Esophagus squamous epithelium (tissue), 5 donors: ENCODE measurements at regions not wholly inside any gene's neighbourhood (a gene's known extent, or its start where the extent isn't known, plus 50 kb on each side); places are given as distances from the start of the nearest gene placed in this dataset.
"Not testable (repeated sequence)": the region's sequence is repeated elsewhere in the genome, so short reads cannot be mapped to it uniquely, and the experiment has no call there.

ENCODE experiments used
- DNase-seq: peaks from one replicate; lab custom pipeline; 2025; lab: John Stamatoyannopoulos, UW
- H3K27ac ChIP-seq, 4 donors: fragments of 200-600 bp; sonication (generic); one replicate each; pipeline ENCODE4 v1.5.1; 2016 to 2019; ENCODE audit warnings: mild to moderate bottlenecking in 1 of 4
- H3K27me3 ChIP-seq, 4 donors: fragments of 200-600 bp; sonication (generic); 1 replicate in 3 of 4; 2 replicates in 1 of 4; pipeline versions ENCODE4 v1.5.1 to v1.6.0; 2017 to 2021; ENCODE audit warnings: antibody characterized with exemption in 1 of 4
- H3K36me3 ChIP-seq, 3 donors: fragments of 200-600 bp; sonication (generic); one replicate each; pipeline ENCODE4 v1.5.1; 2016 to 2019
- H3K4me1 ChIP-seq, 3 donors: fragments of 200-600 bp; sonication (generic); one replicate each; pipeline ENCODE4 v1.5.1; 2017 to 2019
- H3K4me3 ChIP-seq, 4 donors: fragments of 200-600 bp; sonication (generic); 1 replicate in 3 of 4; 2 replicates in 1 of 4; pipeline ENCODE4 v1.5.1; 2016 to 2019; ENCODE audit warnings: mild to moderate bottlenecking in 2 of 4, moderate library complexity in 1 of 4
- H3K9me3 ChIP-seq, 3 donors: fragments of 200-600 bp; sonication (generic); one replicate each; pipeline ENCODE4 v1.5.1; 2016 to 2019
- CTCF ChIP-seq, 6 experiments: fragments of 450-650 bp in 4 of 6; fragments of 200-600 bp in 2 of 6; sonication (generic) in 2 of 6; IDR thresholded peaks; one replicate each; pipeline ENCODE4 v1.5.1; 2016 to 2019; ENCODE audit warnings: antibody characterized with exemption in 6 of 6, mild to moderate bottlenecking in 4 of 6, moderate library complexity in 4 of 6
- POLR2A ChIP-seq, 4 donors: fragments of 450-650 bp; IDR thresholded peaks; one replicate each; pipeline ENCODE4 v1.6.1; 2017; ENCODE audit warnings: antibody characterized with exemption in 4 of 4, mild to moderate bottlenecking in 4 of 4, moderate library complexity in 3 of 4
- WGBS, 2 donors: methylation state at CpG; one replicate each; pipeline ENCODE4 v1.1.5; 2018; 5-methylcytosine and 5-hydroxymethylcytosine counted together
- intact Hi-C: fragments of 100-400 bp; cut with DNase I; formaldehyde crosslinking; loops from one replicate; pipeline ENCODE4 v1.15.0; 2022
- donor health status: DM: yes; HTN: yes; CAD: no.

GRCh38 chr14:28303248-28303647, 463.3 kb upstream of the FOXG1 start:
- intact Hi-C loops: no loop called here
- Histone ChIP-seq H3K27ac (no peak overlapping the region), H3K9me3 (no peaks in the 10 kb centered on the region), H3K4me1 (no peaks in the 10 kb centered on the region), H3K4me3 (no peak overlapping the region), H3K27me3 (no peaks in the 10 kb centered on the region), H3K36me3 (no peaks in the 10 kb centered on the region)
- DNase-seq: no peak
- TF ChIP-seq CTCF (IDR thresholded peaks at IDR 0.05) (no peak), POLR2A (IDR thresholded peaks at IDR 0.05) (no peak)
- WGBS, 2 donors: 13 to 39% methylated on average over 1 of the region's 1 CpG

GRCh38 chr14:28305938-28306337, 460.6 kb upstream of the FOXG1 start:
- DNase-seq: no peak
- H3K9me3 ChIP-seq: no peaks in the 10 kb centered on the region
- intact Hi-C loops: no loop called here
- H3K36me3 ChIP-seq: no peaks in the 10 kb centered on the region
- no peak overlapping the region for H3K27ac ChIP-seq
- H3K4me1 ChIP-seq: no peaks in the 10 kb centered on the region
- no peak overlapping the region for H3K4me3 ChIP-seq
- H3K27me3 ChIP-seq: no peaks in the 10 kb centered on the region
- TF ChIP-seq POLR2A (IDR thresholded peaks at IDR 0.05): no peak
- no peak for TF ChIP-seq CTCF (IDR thresholded peaks at IDR 0.05)

- no peaks in the 10 kb centered on the region for H3K9me3 ChIP-seq
- TF ChIP-seq CTCF (IDR thresholded peaks at IDR 0.05) (no peak), POLR2A (IDR thresholded peaks at IDR 0.05) (no peak)
- H3K4me3 ChIP-seq: no peak overlapping the region
- intact Hi-C loops: no loop called here
- 62 to 77% methylated on average over 1 of the region's 1 CpG for whole genome bisulfite sequencing, 2 donors
- H3K27ac ChIP-seq: no peak overlapping the region
- no peaks in the 10 kb centered on the region for H3K36me3 ChIP-seq
- H3K27me3 ChIP-seq: no peaks in the 10 kb centered on the region
- no peaks in the 10 kb centered on the region for H3K4me1 ChIP-seq
- DNase-seq: no peak
These were observed 459.1 kb upstream of the FOXG1 start for GRCh38 chr14:28307506-28307905.

- Histone ChIP-seq H3K27me3 (no peaks in the 10 kb centered on the region), H3K9me3 (no peaks in the 10 kb centered on the region), H3K4me1 (no peaks in the 10 kb centered on the region), H3K4me3 (no peak overlapping the region), H3K36me3 (no peaks in the 10 kb centered on the region), H3K27ac (no peak overlapping the region)
- intact Hi-C loops: no loop called here
- 23 to 42% methylated on average over 2 of the region's 2 CpGs for WGBS, 2 donors
- no peak for DNase-seq
- TF ChIP-seq CTCF (IDR thresholded peaks at IDR 0.05): no peak
- TF ChIP-seq POLR2A (IDR thresholded peaks at IDR 0.05): no peak
These were observed 457.9 kb upstream of the FOXG1 start for GRCh38 chr14:28308734-28309133.

GRCh38 chr14:28317890-28318675, 448.5 kb upstream of the FOXG1 start:
- H3K9me3 ChIP-seq, H3K27me3 ChIP-seq: not testable (repeated sequence)
- WGBS, 2 donors: 88 to 97% methylated on average over 15 to 23 of the region's 32 CpGs

More at GRCh38 chr14:28317890-28318675, 448.5 kb upstream of the FOXG1 start:
- H3K36me3 ChIP-seq, H3K4me3 ChIP-seq, intact Hi-C loops, H3K27ac ChIP-seq, H3K4me1 ChIP-seq, DNase-seq: not testable (repeated sequence)
